Panc1 (cell line): ENCODE measurements at regions not wholly inside any gene's neighbourhood (a gene's known extent, or its start where the extent isn't known, plus 50 kb on each side); places are given as distances from the start of the nearest gene placed in this dataset.

Experiments
- ATAC-seq: fragments of 200-7000 bp; cut with Tn5 transposase; 2 replicates; pipeline ENCODE4 v1.9.1; 2020; ENCODE audit warnings: mild to moderate bottlenecking, moderate library complexity
- BruUV-seq: library from RNA; stranded (reverse); fragments of 400-500 nt; replicated peaks from 2 replicates; lab custom pipeline; 2021; lab: Mats Ljungman, UMichigan
- CTCF ChIA-PET: fragments of 300-600 bp; sonication (Branson Sonifier 250); formaldehyde crosslinking; loops from one replicate; lab custom pipeline; 2022; ENCODE audit warnings: antibody characterized with exemption; lab: Charles Lee
- POLR2A ChIA-PET: fragments of 300-600 bp; sonication (Branson Sonifier 250); formaldehyde crosslinking; loops from one replicate; lab custom pipeline; 2022; ENCODE audit warnings: antibody characterized with exemption; lab: Charles Lee
- DNase-seq: peaks from one replicate; pipeline ENCODE4 v3.0.0-alpha.2; 2010; ENCODE audit warnings: low read depth, low spot score
- H3K27ac ChIP-seq: 2 replicates; pipeline ENCODE4 v1.5.1; 2011; ENCODE audit warnings: mild to moderate bottlenecking, low read length, inconsistent platforms
- H3K27me3 ChIP-seq: fragments of 200-500 bp; sonication (Bioruptor generic); 2 replicates; pipeline ENCODE4 v1.6.0; 2014; ENCODE audit warnings: low read length, inconsistent platforms; ENCODE audit not compliant: control insufficient read depth, insufficient read depth
- H3K36me3 ChIP-seq: fragments of 200-500 bp; sonication (Bioruptor generic); 2 replicates; pipeline ENCODE4 v1.5.1; 2014; ENCODE audit warnings: inconsistent platforms, mild to moderate bottlenecking, low read length, moderate library complexity; ENCODE audit not compliant: control insufficient read depth, insufficient read depth
- H3K4me1 ChIP-seq: 2 replicates; pipeline ENCODE4 v1.5.1; 2011; ENCODE audit warnings: inconsistent platforms, mild to moderate bottlenecking, low read length, moderate library complexity; ENCODE audit not compliant: control insufficient read depth, insufficient read depth
- H3K4me3 ChIP-seq, 2 experiments: 2 replicates each; pipeline ENCODE4 v1.5.1; 2011 to 2012; ENCODE audit warnings: low read depth in 2 of 2, low read length in 2 of 2, mild to moderate bottlenecking in 2 of 2, inconsistent platforms in 1 of 2, moderate library complexity in 1 of 2
- H3K9me3 ChIP-seq: fragments of 200-500 bp; sonication (Bioruptor generic); 2 replicates; pipeline ENCODE4 v1.5.1; 2014; ENCODE audit warnings: low read depth, mild to moderate bottlenecking, inconsistent platforms, low read length, moderate library complexity; ENCODE audit not compliant: control insufficient read depth, insufficient read depth
- CTCF ChIP-seq: fragments of 450-650 bp; IDR thresholded peaks from 2 replicates; pipeline ENCODE4 v1.5.1; 2017; ENCODE audit warnings: mild to moderate bottlenecking
- POLR2AphosphoS5 ChIP-seq: IDR thresholded peaks from 2 replicates; pipeline ENCODE4 v1.6.1; 2012; ENCODE audit warnings: mild to moderate bottlenecking, low read depth, low read length, moderate library complexity
- REST ChIP-seq, 2 experiments: IDR thresholded peaks; 2 replicates each; pipeline ENCODE4 v1.6.1; 2011 to 2012; ENCODE audit warnings: low read depth in 2 of 2, control low read depth in 1 of 2, low read length in 1 of 2, mild to moderate bottlenecking in 1 of 2, moderate library complexity in 1 of 2; ENCODE audit not compliant: insufficient read depth in 1 of 2
- SIN3A ChIP-seq: IDR thresholded peaks from 2 replicates; pipeline ENCODE4 v1.6.1; 2012; ENCODE audit warnings: low read depth, mild to moderate bottlenecking, low read length, moderate library complexity, borderline replicate concordance; ENCODE audit not compliant: insufficient read depth
- TCF7L2 ChIP-seq: IDR thresholded peaks from 2 replicates; pipeline ENCODE4 v1.6.1; 2011; ENCODE audit warnings: mild to moderate bottlenecking, low read depth, low read length, inconsistent platforms
- in situ Hi-C: cut with HindIII; loops from 2 replicates; pipeline ENCODE4 v1.10.0; 2016; ENCODE audit warnings: low sequenced_read_pairs, low pct_unique_long_range_greater_than_20kb
- intact Hi-C: fragments of 100-400 bp; cut with micrococcal nuclease; formaldehyde crosslinking; loops from one replicate; pipeline ENCODE4 v1.10.0; 2022; ENCODE audit not compliant: unreplicated experiment

GRCh38 chr7:10739401-10739800 is 234.3 kb upstream of the PHF14 start:
- Histone ChIP-seq H3K36me3 (no peaks in the 10 kb centered on the region), H3K4me1 (no peaks in the 10 kb centered on the region), H3K27ac (no peak overlapping the region), H3K4me3 (no peak overlapping the region), H3K27me3 (no peaks in the 10 kb centered on the region), H3K9me3 (no peaks in the 10 kb centered on the region)
- BruUV-seq: no TSS peak
- intact Hi-C loops (no loop called here), in situ Hi-C loops (no loop called here)
- DNase-seq (no peak), ATAC-seq (no peak)
- TF ChIP-seq POLR2AphosphoS5 (no peak), SIN3A (no peak), REST (IDR thresholded peaks at IDR 0.05; ENCODE audit: insufficient read depth in 1 of 2, low read depth in 2 of 2, low read length in 1 of 2) (no peak)
- POLR2A ChIA-PET: no interaction called here
- CTCF ChIA-PET: interaction anchor here (0.7 kb wide), 1 partner anchor 278 kb away, joined by 7 read pairs; no protein-coding TSS in a partner anchor

GRCh38 chr7:10740805-10741204 is 232.9 kb upstream of the PHF14 start:
- no peaks in the 10 kb centered on the region for H3K4me1 ChIP-seq
- TF ChIP-seq REST (IDR thresholded peaks at IDR 0.05; ENCODE audit: insufficient read depth in 1 of 2, low read depth in 2 of 2, low read length in 1 of 2) (no peak), SIN3A (no peak), CTCF (no peak), POLR2AphosphoS5 (no peak), TCF7L2 (no peak)
- POLR2A ChIA-PET: no interaction called here
- intact Hi-C loops: no loop called here
- no peaks in the 10 kb centered on the region for H3K27me3 ChIP-seq
- CTCF ChIA-PET: no interaction called here
- no peak overlapping the region for H3K27ac ChIP-seq
- no peak overlapping the region for H3K4me3 ChIP-seq
- in situ Hi-C loops: no loop called here
- no TSS peak for BruUV-seq
- DNase-seq: no peak
- no peaks in the 10 kb centered on the region for H3K36me3 ChIP-seq
- no peak for ATAC-seq
- no peaks in the 10 kb centered on the region for H3K9me3 ChIP-seq
